ENCODE measurements at regions not wholly inside any gene's neighbourhood (a gene's known extent, or its start where the extent isn't known, plus 50 kb on each side); places are given as distances from the start of the nearest gene placed in this dataset.
A peak's percentile ranks its signal among the peaks of the same experiment; 100 is the strongest.
"Not testable (repeated sequence)": the region's sequence is repeated elsewhere in the genome, so short reads cannot be mapped to it uniquely, and the experiment has no call there.

DNA sequence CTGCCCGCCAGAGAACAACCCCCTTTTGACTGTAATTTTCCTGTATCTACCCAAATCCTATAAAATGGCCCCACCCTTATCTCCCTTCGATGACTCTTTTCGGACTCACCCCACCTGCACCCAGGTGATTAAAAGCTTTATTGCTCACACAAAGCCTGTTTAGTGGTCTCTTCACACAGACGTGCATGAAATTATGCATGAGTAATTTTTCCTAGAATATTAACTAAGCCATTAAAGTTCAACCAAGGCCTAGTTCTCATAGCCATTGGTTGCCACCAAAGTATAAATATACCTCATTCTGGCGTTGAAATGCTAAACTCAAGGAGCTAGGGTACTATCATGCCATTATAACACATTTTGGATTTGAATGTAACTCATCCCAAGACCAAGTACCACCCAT lies 243.9 kb downstream of the ZNF608 start:
- DNase-seq = no peak

DNA sequence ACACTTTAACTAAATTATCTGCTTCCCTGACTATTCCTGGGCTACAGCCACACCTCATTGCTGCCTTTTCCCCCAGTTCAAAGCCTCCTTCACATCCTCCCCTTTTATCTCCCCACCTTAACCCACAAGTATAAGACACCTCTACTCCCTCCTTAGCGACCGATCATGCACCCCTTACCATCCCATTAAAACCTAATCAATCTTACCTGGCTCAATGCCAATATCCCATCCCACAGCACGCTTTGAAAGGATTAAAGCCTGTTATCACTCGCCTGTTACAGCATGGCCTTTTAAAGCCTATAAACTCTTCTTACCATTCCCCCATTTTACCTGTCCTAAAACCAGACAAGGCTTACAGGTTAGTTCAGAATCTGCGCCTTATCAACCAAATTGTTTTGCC lies 246.6 kb downstream of the ZNF608 start:
- DNase-seq = not testable (repeated sequence)

DNA sequence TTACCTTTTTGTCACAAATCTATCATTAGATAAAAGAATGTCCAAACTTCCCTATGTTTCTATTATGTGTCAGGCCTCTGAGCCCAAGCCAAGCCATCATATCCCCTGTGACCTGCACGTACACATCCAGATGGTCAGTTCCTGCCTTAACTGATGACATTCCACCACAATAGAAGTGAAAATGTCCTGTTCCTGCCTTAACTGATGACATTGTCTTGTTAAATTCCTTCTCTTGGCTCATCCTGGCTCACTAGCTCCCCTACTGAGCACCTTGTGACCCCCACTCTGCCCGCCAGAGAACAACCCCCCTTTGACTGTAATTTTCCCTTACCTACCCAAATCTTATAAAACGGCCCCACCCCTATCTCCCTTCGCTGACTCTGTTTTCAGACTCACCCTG lies 249.5 kb downstream of the ZNF608 start:
- not testable (repeated sequence) for DNase-seq

DNA sequence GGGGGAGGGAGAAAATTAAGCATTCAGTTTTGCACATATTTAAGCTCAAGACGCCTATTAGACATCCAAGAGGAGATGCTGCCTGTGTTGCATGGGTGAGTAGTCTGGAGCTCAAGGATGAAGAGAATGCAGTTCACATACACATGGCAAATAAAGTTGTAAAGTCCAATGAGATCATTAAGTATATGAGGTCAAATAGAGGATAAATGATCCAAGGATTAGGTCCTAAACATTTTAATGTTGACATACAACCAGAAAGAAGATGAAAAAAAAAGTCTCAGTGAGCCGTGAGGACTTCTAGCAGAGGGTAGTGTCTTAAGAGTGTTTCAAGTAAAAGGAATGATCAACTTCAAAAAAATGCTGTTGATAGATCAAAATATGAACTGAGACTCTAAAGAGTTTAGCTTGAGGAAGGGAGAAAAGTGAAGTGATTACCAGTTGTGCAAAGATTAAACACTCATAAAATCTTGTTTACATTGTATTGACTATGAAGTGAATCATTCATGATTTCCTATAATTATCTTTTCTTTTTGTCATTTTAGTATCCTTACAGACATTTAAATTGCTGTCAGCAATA lies 251.8 kb downstream of the ZNF608 start:
- no peak for DNase-seq

DNA sequence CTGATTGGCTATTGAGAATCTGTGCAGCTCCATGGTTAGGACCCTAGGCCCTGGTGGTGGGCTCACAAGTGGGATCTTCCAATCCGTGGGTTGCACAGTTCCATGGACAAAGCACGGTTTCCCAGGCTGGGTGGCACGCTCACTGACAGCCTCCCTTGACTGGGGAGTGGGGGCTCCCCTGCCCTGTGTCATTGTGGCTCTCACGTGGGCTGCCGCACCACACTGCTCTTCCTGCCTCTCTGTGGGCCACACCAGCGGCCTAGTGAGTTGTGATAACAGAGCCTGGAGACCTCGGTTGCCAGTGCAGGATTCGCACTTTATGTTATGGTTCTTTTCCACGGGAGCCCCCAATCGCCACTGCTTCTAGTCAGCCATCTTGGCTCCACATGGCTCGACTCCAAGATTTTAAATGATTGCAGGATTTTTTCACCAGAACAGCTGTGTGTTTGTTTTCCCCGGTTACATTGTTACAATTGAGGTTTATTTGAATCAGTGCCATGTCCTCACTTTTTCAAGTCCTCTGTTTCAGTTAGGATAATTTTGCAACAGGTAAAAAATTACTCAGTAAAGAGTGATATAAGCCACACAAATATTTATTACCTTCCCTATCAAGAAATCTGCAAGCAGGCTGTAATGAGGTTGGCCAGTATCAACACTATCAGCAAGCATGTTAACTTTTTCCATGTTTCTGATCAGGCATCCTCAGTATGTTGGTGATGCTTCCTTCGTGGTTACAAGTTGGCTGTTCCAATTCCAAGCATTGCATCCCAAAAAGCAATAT lies 253.8 kb downstream of the ZNF608 start:
- no peak for DNase-seq

DNA sequence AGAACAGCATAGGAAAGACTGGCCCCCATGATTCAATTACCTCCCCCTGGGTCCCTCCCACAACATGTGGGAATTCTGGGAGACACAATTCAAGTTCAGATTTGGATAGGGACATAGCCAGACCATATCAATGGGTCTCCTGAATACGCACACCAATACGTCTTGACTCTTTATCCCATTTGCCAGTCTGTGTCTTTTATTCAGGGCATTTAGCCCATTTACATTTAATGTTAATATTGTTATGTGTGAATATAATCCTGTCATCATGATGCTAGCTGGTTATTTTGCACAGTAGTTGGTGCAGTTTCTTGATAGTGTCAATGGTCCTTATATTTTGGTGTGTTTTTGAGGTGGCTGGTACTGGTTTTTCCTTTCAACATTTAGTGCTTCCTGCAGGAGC lies 256.1 kb downstream of the ZNF608 start:
- not testable (repeated sequence) for DNase-seq

DNA sequence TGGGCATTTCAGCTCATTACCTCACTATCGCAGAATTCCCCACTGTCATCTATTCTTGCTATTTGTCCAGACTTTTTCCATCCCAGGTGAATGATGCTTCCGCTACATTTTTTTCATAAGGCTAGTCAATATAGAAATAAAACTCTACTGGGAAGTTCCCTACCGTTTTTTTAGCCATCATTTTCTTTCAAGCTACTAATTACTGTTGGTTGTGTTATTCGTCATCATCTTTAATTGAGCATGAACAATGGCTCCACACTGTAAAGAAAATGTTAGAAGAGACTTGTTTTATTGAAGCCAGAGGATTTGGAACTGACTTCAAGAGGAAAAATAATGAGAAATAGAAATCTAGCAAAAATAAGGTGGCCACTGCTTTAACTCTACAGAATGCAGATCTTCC lies 265.0 kb downstream of the ZNF608 start:
- no peak for DNase-seq

DNA sequence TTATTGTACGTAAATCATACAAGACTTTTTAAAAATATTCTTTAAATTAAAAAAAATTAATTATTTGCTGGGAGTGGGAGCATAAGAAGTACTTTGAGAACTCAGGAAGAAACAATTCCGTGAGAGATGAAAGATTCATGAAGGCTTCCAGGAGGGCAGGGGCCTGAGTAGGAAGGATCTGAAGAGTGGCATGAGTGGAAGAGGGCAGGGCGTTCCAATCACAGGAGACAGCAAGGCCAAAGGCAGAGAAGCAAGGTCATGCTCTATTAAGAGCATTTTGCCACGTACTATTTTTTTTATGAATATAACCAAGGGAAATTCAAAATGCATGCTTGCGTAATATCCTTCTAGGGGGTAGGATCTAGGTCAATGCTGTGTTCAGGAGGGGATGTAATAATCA lies 265.5 kb downstream of the ZNF608 start:
- no peak for DNase-seq

DNA sequence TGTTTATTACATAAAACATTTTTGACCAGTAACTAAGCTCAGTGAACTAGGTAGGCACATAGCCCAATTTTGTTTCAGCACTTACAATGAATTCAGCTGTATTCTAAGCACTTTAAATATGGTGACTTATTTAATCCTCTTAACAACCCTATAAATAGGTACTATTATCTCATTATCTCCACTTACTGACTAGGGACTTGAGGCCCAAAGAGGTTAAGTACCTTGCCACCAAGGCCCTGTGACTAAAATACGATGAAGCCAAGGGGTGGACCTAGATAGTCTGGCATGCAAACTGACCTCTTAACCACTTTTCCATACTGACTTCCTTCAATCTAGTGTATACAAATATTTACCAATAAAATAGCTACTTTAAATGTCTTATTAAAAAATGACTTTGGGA lies 266.4 kb downstream of the ZNF608 start:
- DNase-seq = no peak

DNA sequence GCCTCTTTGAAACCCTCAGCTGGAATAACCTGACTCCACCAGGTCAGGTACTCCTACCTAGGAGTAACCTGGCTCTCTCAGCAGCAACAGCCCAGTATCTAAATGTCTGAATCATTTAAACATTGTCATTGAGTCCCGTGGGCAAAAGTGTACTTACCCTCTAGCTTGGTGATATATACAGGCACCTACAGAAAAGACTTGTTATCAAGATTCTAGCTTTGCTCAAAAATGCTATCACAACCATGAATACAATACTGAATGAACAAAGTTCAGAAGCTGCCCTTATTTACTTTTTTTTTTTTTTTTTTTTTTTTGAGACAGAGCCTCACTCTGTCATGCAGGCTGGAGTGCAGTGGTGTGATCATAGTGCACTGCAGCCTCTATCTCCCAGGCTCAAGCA lies 268.2 kb downstream of the ZNF608 start:
- no peak for DNase-seq

DNA sequence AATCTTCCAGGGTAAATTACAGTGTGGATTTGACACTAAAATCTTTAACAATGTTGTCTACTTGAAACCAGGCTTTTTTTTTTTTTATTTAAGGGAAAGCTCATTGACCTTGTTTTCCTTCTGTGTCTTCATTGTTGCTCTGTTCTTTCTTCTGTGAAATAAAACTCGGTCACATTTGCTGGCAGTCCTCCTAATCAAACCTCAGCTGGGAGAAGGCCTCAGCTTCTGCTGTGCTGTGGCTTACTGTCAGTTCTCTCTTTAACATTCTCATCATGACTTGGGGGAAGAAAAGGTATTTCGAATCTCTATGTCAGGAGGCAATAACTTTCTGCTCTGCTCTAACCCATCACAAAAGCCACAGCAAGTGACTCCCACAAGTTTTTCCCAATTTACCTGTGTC lies 268.9 kb downstream of the ZNF608 start:
- DNase-seq = no peak

DNA sequence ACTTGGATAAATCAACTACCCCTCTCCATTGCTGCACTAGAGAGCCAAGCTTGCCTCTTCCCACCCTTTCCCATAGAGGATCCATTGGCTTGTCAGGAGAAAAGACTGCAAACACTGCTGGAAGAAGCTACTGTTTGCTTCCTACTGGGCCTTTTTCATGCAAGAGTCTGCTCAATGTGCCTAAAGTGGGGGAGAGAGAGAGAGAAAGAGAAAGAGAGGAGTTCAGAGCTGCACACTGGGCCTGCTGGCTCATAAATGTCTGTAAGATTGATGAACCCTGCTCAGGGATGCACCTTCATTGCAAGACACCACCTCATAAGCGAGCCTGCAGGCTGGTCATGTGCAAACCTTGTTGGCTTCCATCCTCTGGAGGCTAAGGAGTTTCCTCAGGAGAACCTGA lies 269.4 kb downstream of the ZNF608 start:
- no peak for DNase-seq

DNA sequence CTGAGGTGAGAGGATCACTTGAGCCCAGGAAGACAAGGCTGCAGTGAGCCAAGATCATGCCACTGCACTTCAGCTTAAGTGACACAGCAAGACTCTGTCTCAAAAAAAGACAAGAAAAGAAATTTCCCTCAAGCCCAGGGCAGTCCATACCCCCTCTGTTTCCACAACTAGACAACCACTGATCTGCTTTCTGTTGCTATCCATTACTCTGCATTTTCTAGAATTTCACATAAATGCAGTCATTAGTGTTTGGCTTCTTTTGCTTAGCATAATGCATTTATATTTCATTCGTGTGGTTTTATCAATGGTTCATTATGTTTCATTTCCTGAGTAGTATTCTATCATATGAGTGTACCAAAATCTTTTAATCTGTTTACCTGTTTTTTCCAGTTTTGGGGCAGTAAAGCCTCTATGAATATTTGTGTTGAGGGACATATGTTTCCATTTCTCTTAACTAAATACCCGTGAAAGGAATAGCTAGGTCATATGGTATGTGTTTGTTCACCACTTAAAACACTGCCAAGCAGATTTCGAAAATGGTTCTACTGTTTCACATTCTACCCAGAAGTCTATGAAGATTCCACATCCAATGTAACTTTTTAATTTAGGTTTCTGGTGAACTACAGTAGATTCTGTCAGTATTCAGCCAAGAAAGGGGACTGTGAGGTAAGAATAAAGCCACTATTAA lies 271.8 kb downstream of the ZNF608 start:
- DNase-seq = no peak

DNA sequence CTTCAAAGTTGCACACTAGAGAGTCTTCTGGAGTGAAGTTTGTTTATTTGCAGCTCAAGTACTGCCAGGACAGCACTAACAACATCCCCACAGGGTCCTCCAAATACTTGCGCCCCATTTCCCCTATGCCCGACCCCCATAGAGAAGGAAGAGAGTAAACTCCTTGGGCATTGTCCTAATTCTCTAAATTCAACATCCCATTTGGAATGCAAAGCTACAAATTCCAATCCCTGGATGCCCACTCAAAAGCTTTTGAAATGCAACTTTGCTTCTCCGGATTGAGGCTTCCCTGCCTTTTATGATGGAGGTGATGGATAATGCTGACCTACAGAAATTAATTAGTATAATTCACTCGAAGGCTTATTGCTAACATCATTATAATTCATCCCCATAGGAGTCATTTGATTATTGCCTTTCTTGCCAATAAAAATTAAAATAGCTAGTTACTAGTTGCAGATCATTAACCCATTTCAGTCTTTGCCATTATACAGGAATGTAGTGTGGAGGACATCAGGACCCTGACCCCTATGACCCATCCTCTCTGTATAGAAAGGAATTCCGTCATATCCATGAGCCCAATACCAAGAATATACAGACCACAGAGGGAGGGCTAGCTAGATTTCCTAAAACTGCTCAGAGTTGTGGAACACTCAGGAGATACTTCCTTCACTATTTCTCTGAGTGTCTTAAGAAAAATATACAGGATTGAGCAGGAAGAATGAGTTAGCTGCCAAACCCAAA lies 277.6 kb downstream of the ZNF608 start:
- no peak for DNase-seq

DNA sequence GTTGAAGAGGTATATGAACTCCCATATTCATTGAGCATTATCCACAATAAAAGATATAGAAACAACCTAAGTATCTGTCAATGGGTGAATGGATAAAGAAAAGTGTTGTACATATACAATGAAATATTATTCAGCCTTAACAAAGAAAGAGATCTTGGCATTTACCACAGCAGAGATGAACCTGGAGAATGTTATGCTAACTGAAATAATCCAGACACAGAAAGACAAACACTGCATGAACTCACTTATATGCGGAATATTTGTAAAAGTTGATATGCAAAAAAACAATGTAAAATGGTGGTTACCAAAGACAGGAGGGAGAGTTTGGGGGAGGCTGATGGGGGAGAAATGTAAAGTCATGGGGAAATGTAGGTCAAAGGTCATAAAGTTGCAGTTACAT lies 278.7 kb downstream of the ZNF608 start:
- no peak for DNase-seq

DNA sequence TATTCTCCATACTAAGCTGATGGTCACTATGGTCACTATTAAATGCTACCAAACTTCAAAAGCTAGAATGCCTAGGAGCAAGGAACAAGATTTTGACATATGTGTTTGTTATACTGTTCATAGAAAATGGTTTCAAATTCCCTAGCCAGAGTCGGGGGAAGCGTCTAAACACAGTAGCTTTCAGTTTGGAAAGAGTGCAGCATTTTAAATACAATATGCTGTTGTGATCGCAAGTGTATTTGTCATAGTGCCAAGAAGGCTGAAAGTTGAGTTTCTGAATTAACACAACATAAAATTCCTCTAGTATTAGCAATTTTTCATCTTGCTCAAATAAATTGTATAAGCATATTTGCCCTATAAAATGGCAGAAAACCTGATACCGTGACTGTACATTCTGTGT lies 280.4 kb downstream of the ZNF608 start:
- DNase-seq = no peak

DNA sequence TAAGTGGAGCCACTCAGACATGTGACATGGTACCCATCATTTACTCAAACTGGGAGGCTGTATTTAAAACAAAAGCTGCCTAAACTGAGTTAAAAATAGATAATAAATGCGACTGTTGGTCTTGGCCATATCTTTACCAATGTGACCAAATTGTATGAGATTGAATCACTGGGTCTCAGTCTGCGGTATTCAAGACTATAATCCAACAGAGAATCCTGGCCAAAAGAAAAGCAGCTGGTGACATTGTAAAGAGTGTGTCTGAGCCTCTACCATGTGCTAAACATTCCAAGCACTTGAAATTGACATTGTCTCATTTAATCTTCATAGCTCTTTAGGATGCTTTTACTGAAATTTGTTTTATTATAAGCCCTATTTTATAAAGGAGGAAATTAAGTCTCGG lies 282.6 kb downstream of the ZNF608 start:
- no peak for DNase-seq

DNA sequence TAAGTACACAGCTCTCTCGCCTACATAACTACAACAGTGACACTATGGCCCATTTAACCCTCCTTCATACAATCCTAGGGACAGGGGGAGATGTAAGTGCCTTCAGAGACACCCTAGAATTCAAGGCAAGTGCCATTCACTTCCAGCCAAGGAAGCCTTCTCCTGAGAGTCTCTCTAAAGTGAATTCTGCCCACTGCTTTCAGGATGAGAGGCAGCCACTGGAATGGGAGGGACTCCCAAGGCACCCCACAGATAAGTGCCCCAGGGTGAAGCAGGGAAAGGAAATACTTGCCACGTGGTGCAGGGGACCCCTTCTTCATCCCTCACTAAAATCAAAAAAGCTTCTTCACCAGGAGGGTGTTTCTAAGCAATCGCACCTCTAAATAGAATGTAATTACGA lies 283.7 kb downstream of the ZNF608 start:
- DNase-seq = no peak

DNA sequence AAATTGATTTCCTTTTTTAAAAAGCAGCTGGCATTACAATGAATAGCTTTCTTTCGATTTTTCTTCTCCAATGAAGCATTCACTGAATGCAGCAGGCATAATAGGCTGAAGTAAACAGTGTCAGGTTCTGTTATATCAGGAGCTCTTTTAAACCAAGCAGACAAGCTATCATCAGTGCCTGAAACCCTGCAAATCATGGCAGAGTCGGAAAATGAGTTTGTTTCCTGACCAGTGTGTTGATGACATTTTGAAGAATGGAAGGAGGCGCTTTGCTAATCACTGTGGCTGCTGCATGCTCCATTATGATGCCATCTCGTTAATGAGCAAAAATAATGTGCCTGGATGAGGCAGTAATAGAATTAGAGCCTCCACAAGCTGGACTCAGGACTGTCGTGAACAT lies 284.5 kb downstream of the ZNF608 start:
- DNase-seq = no peak

DNA sequence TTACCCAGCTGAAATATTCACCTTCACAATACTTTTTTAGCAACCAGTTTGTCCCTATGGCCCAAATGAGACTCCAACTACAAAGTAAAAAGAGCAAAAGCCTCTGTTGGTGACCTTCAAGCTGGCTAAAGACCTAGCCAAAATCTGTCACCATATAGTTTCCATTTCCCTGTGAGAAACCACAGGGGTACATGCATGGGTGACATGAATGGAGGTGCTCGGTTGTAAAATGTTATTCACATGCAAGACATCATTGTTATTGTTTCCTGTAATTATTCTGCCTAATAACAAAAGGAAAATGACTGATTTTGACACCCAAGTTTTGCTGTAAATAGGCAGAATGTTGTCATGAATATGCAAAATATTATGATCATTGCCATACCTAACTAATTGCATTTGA lies 285.3 kb downstream of the ZNF608 start:
- DNase-seq = no peak

DNA sequence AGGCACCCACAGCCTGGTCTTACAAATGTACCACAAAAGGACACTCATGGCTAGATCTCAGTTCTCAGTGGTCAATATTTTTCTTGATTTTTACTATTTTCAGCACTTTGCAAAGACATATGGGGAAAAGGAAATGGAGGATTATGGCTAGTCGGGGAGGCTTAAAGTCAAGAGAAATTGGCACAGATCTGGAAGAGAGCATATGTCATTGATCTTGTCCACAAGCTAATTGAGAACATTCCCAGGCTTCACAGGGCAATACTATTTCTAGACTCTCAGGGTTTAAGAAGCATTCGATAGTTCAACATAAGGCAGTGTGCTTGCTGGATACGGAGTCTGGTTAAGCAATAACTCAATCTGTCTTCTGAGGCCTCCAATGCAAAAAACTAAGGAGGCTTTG lies 285.8 kb downstream of the ZNF608 start:
- DNase-seq = no peak

DNA sequence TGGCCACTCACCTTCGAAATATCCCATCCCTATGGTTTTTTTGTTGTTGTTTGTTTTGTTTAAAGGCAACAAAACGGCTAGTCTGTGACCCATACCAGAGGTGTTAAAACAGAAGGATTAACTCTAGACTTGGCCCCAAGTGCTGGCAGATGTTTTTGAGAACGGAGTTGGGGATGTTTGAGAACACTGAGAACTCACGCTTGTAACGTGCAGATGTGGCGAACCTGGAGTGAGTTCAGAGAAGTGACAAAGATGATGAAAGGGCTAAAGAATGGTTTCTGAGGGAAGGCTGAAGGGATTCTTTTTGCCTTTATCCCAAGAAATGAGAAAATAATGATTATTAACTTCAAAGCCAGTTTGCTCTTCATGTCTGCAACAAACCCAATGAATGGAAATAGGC lies 286.5 kb downstream of the ZNF608 start:
- no peak for DNase-seq

DNA sequence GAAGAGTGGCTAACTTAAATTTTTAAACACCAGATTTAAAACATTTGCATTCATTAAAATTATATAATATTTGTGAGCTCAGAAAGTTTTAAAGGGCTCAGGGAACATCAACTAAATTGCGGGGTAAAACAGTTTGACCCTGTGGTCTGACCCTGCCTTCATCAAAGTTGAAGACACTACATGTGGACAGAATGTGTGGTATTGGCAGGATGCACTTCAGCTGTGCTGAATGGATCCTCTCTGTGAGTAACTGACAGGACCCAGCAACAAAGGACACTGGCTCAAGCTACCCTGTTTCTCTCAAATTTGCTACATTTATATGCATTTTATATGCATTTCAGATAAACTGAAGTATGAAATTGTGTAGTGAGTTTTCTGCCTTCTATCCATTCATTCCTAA lies 288.5 kb downstream of the ZNF608 start:
- DNase-seq = peak; percentile 2

DNA sequence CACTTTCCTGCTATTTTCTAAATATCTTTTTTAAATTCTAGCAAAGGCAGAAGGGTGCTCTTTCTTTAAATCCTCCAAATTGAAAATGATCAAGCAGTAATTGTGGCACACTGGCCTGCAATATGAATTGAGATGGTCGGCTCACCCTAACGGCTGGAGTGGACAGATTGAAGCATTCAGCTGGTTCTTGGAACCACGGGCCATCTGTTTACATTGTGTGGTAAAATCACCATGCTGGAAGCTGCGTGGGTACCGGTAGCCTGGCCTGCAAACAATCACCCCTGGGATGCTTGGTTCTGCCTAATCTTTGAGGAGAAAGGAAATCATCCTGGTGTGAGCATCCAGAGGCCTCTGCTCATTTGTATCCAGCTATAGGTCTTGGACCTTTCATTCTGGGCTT lies 289.3 kb downstream of the ZNF608 start:
- no peak for DNase-seq

All from hematopoietic multipotent progenitor cell treated with erythropoietin and hydrocortisone succinate and interleukin-3 and kit ligand, for 4 days (in vitro differentiated cells).